ENCODE measurements at regions not wholly inside any gene's neighbourhood (a gene's known extent, or its start where the extent isn't known, plus 50 kb on each side); places are given as distances from the start of the nearest gene placed in this dataset.

GRCh38 chr12:13890943-13891342 is 90.5 kb downstream of the GRIN2B start:
- H3K4me1 Mint-ChIP-seq (ENCODE audit: low read depth): no peaks in the 10 kb centered on the region
- no peaks in the 10 kb centered on the region for H3K36me3 Mint-ChIP-seq (ENCODE audit: low read depth)
- H3K4me3 Mint-ChIP-seq: no peak overlapping the region
- H3K9me3 Mint-ChIP-seq: peaks cover 32% of the 10 kb centered on the region
- H3K27me3 Mint-ChIP-seq (ENCODE audit: insufficient read depth): no peaks in the 10 kb centered on the region
- TF ChIP-seq, protein P1, sequence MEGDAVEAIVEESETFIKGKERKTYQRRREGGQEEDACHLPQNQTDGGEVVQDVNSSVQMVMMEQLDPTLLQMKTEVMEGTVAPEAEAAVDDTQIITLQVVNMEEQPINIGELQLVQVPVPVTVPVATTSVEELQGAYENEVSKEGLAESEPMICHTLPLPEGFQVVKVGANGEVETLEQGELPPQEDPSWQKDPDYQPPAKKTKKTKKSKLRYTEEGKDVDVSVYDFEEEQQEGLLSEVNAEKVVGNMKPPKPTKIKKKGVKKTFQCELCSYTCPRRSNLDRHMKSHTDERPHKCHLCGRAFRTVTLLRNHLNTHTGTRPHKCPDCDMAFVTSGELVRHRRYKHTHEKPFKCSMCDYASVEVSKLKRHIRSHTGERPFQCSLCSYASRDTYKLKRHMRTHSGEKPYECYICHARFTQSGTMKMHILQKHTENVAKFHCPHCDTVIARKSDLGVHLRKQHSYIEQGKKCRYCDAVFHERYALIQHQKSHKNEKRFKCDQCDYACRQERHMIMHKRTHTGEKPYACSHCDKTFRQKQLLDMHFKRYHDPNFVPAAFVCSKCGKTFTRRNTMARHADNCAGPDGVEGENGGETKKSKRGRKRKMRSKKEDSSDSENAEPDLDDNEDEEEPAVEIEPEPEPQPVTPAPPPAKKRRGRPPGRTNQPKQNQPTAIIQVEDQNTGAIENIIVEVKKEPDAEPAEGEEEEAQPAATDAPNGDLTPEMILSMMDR (IDR thresholded peaks at IDR 0.05): no peak
- no peak for DNase-seq
- H3K27ac Mint-ChIP-seq: no peak overlapping the region

GRCh38 chr12:13887779-13888388 is 93.5 kb downstream of the GRIN2B start:
- Mint-ChIP-seq H3K36me3 (ENCODE audit: low read depth) (no peaks in the 10 kb centered on the region), H3K4me3 (no peak overlapping the region), H3K4me1 (ENCODE audit: low read depth) (no peaks in the 10 kb centered on the region), H3K27ac (no peak overlapping the region), H3K27me3 (ENCODE audit: insufficient read depth) (no peaks in the 10 kb centered on the region), H3K9me3 (peaks cover 32% of the 10 kb centered on the region)
- no peak for DNase-seq
- TF ChIP-seq, protein P1 (IDR thresholded peaks at IDR 0.05): no peak

- H3K4me3 Mint-ChIP-seq: no peak overlapping the region
- no peak overlapping the region for H3K27ac Mint-ChIP-seq
Observed at GRCh38 chr12:13882176-13882575, 99.2 kb downstream of the GRIN2B start.

GRCh38 chr12:13880613-13881012 is 100.8 kb downstream of the GRIN2B start:
- Mint-ChIP-seq H3K4me1 (ENCODE audit: low read depth) (no peaks in the 10 kb centered on the region), H3K4me3 (no peak overlapping the region), H3K9me3 (peaks cover 17% of the 10 kb centered on the region), H3K36me3 (ENCODE audit: low read depth) (no peaks in the 10 kb centered on the region), H3K27ac (no peak overlapping the region), H3K27me3 (ENCODE audit: insufficient read depth) (no peaks in the 10 kb centered on the region)
- no peak for DNase-seq
- TF ChIP-seq, protein P1 (IDR thresholded peaks at IDR 0.05): no peak

More at GRCh38 chr12:13882176-13882575, 99.2 kb downstream of the GRIN2B start:
- peaks cover 20% of the 10 kb centered on the region for H3K9me3 Mint-ChIP-seq
- no peak for DNase-seq
- no peaks in the 10 kb centered on the region for H3K4me1 Mint-ChIP-seq (ENCODE audit: low read depth)
- no peaks in the 10 kb centered on the region for H3K27me3 Mint-ChIP-seq (ENCODE audit: insufficient read depth)
- H3K36me3 Mint-ChIP-seq (ENCODE audit: low read depth): no peaks in the 10 kb centered on the region
- TF ChIP-seq, protein P1 (IDR thresholded peaks at IDR 0.05): no peak

DNA sequence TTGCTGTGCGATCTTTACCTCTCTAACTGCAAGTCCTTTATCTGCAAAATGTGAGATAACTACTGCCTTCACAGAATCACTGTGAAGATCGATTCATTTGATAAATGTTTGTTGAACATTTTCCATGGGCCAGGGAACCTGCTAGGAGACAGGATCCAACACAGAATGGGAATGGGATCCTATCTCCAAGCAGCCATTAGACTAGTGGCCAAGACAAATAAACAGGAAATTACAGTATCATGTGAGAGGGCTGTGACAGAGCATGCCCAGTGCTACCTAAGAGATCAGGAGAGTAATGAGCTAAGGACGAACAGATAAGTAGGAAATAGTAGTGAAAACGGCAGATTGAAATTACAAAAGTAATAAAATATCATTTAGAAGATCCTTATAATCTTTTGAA is 105.7 kb downstream of the GRIN2B start:
- no peak for DNase-seq
- H3K27ac Mint-ChIP-seq: no peak overlapping the region
- H3K27me3 Mint-ChIP-seq (ENCODE audit: insufficient read depth): no peaks in the 10 kb centered on the region
- H3K9me3 Mint-ChIP-seq: peaks cover 26% of the 10 kb centered on the region
- no peaks in the 10 kb centered on the region for H3K4me1 Mint-ChIP-seq (ENCODE audit: low read depth)
- H3K36me3 Mint-ChIP-seq (ENCODE audit: low read depth): no peaks in the 10 kb centered on the region
- no peak overlapping the region for H3K4me3 Mint-ChIP-seq
- TF ChIP-seq, protein P1 (IDR thresholded peaks at IDR 0.05): no peak

Measured in HFFc6 (cell line).